ENCODE measurements at regions not wholly inside any gene's neighbourhood (a gene's known extent, or its start where the extent isn't known, plus 50 kb on each side); places are given as distances from the start of the nearest gene placed in this dataset.

DNA sequence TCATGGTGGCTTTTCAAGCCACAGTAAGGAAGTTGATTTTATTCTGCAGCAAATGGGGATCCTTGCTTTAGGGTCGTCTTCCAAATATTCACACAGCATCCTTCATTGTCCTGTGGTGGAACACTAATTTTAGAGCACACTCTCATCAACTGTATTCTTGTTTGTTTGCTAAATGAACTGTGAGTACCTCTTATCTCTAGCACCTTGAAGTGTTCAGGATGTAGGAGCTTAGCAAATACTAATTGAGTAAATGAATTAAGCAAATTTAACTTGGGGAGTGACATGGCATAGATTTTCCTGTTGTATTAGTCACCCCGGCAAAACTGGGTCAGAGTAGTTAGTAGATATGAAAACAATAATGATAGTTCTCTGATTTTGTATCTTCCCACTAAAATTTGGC lies 156.9 kb downstream of the UBE2NL start:
- no peak overlapping the region for H3K27ac ChIP-seq (ENCODE audit: control insufficient read depth, insufficient read depth)
- ChIA-PET SMC1A (ENCODE audit: uncharacterized antibody, unreplicated experiment) (no interaction called here), POLR2A (no interaction called here), CTCF (no interaction called here), RAD21 (ENCODE audit: unreplicated experiment) (no interaction called here)
- no peaks in the 10 kb centered on the region for H3K79me2 ChIP-seq (ENCODE audit: control insufficient read depth, insufficient read depth, low read length)
- ATAC-seq: no peak
- H2AFZ ChIP-seq (ENCODE audit: control insufficient read depth, low read depth, low read length): no peak overlapping the region
- H3K4me2 ChIP-seq (ENCODE audit: control insufficient read depth, insufficient read depth): no peak overlapping the region
- H3K9me3 ChIP-seq (replicated peaks; ENCODE audit: control insufficient read depth, insufficient read depth, low read length): no peaks in the 10 kb centered on the region
- FAIRE-seq: no peak
- intact Hi-C loops (cut with micrococcal nuclease; ENCODE audit: unreplicated experiment): no loop called here
- no peak overlapping the region for H3K4me3 ChIP-seq
- no TSS peak for BruUV-seq (replicated peaks)
- no peaks in the 10 kb centered on the region for H3K36me3 ChIP-seq (ENCODE audit: control insufficient read depth in 2 of 2, insufficient read depth in 2 of 2, low read length in 1 of 2)
- no peaks in the 10 kb centered on the region for H3K27me3 ChIP-seq (replicated peaks in 1 of 2; ENCODE audit: control insufficient read depth in 2 of 2, insufficient read depth in 2 of 2, low read length in 1 of 2)
- TF ChIP-seq RFX5 (IDR thresholded peaks at IDR 0.05; ENCODE audit: low read depth, low read length) (no peak), BHLHE40 (IDR thresholded peaks at IDR 0.05; ENCODE audit: borderline replicate concordance in 1 of 2, low read depth in 2 of 2, low read length in 1 of 2) (no peak), ZSCAN29 (IDR thresholded peaks at IDR 0.05) (no peak), NR2F1 (conservative IDR thresholded peaks at IDR 0.05) (no peak), RCOR1 (conservative IDR thresholded peaks at IDR 0.05; ENCODE audit: low read depth, low read length) (no peak), TARDBP (IDR thresholded peaks at IDR 0.05; ENCODE audit: borderline replicate concordance) (no peak), ASH2L (IDR thresholded peaks at IDR 0.05; ENCODE audit: borderline replicate concordance, low read depth) (no peak), PAX5 (IDR thresholded peaks at IDR 0.05; ENCODE audit: borderline replicate concordance, low read depth, low read length) (no peak), HDAC2 (IDR thresholded peaks at IDR 0.05) (no peak), SMC3 (IDR thresholded peaks at IDR 0.05; ENCODE audit: borderline replicate concordance, low read length) (no peak), SRF (IDR thresholded peaks at IDR 0.05; ENCODE audit: low read depth in 2 of 2, low read length in 2 of 2) (no peak), BACH1 (IDR thresholded peaks at IDR 0.05; ENCODE audit: borderline replicate concordance) (no peak), SMARCA5 (IDR thresholded peaks at IDR 0.05) (no peak)
- TF ChIP-seq, protein P1, sequence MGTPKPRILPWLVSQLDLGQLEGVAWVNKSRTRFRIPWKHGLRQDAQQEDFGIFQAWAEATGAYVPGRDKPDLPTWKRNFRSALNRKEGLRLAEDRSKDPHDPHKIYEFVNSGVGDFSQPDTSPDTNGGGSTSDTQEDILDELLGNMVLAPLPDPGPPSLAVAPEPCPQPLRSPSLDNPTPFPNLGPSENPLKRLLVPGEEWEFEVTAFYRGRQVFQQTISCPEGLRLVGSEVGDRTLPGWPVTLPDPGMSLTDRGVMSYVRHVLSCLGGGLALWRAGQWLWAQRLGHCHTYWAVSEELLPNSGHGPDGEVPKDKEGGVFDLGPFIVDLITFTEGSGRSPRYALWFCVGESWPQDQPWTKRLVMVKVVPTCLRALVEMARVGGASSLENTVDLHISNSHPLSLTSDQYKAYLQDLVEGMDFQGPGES (IDR thresholded peaks at IDR 0.05): no peak
- TF ChIP-seq, protein P2, sequence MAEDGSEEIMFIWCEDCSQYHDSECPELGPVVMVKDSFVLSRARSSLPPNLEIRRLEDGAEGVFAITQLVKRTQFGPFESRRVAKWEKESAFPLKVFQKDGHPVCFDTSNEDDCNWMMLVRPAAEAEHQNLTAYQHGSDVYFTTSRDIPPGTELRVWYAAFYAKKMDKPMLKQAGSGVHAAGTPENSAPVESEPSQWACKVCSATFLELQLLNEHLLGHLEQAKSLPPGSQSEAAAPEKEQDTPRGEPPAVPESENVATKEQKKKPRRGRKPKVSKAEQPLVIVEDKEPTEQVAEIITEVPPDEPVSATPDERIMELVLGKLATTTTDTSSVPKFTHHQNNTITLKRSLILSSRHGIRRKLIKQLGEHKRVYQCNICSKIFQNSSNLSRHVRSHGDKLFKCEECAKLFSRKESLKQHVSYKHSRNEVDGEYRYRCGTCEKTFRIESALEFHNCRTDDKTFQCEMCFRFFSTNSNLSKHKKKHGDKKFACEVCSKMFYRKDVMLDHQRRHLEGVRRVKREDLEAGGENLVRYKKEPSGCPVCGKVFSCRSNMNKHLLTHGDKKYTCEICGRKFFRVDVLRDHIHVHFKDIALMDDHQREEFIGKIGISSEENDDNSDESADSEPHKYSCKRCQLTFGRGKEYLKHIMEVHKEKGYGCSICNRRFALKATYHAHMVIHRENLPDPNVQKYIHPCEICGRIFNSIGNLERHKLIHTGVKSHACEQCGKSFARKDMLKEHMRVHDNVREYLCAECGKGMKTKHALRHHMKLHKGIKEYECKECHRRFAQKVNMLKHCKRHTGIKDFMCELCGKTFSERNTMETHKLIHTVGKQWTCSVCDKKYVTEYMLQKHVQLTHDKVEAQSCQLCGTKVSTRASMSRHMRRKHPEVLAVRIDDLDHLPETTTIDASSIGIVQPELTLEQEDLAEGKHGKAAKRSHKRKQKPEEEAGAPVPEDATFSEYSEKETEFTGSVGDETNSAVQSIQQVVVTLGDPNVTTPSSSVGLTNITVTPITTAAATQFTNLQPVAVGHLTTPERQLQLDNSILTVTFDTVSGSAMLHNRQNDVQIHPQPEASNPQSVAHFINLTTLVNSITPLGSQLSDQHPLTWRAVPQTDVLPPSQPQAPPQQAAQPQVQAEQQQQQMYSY (CRISPR knock-in tag; IDR thresholded peaks at IDR 0.05): no peak
- TF ChIP-seq, protein P3, sequence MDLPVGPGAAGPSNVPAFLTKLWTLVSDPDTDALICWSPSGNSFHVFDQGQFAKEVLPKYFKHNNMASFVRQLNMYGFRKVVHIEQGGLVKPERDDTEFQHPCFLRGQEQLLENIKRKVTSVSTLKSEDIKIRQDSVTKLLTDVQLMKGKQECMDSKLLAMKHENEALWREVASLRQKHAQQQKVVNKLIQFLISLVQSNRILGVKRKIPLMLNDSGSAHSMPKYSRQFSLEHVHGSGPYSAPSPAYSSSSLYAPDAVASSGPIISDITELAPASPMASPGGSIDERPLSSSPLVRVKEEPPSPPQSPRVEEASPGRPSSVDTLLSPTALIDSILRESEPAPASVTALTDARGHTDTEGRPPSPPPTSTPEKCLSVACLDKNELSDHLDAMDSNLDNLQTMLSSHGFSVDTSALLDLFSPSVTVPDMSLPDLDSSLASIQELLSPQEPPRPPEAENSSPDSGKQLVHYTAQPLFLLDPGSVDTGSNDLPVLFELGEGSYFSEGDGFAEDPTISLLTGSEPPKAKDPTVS (IDR thresholded peaks at IDR 0.05; ENCODE audit: low read depth, low read length): no peak
- TF ChIP-seq, protein P4, sequence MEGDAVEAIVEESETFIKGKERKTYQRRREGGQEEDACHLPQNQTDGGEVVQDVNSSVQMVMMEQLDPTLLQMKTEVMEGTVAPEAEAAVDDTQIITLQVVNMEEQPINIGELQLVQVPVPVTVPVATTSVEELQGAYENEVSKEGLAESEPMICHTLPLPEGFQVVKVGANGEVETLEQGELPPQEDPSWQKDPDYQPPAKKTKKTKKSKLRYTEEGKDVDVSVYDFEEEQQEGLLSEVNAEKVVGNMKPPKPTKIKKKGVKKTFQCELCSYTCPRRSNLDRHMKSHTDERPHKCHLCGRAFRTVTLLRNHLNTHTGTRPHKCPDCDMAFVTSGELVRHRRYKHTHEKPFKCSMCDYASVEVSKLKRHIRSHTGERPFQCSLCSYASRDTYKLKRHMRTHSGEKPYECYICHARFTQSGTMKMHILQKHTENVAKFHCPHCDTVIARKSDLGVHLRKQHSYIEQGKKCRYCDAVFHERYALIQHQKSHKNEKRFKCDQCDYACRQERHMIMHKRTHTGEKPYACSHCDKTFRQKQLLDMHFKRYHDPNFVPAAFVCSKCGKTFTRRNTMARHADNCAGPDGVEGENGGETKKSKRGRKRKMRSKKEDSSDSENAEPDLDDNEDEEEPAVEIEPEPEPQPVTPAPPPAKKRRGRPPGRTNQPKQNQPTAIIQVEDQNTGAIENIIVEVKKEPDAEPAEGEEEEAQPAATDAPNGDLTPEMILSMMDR (IDR thresholded peaks at IDR 0.05 in 2 of 3, conservative IDR thresholded peaks at IDR 0.05 in 1 of 3; ENCODE audit: control insufficient read depth in 2 of 3, extremely low read depth in 1 of 3, insufficient read depth in 1 of 3, low read depth in 3 of 3, low read length in 3 of 3): no peak
- no peak for DNase-seq (ENCODE audit: low read depth, low spot score)
- 43% methylated on average over 2 of the region's 2 CpGs for WGBS (ENCODE audit: insufficient coverage, insufficient replicate concordance, low lambda C conversion rate, missing lambda C conversion rate)
- no peaks in the 10 kb centered on the region for H4K20me1 ChIP-seq (ENCODE audit: control insufficient read depth, insufficient read depth)
- in situ Hi-C loops (cut with MboI): no loop called here
- H3K9ac ChIP-seq (ENCODE audit: control insufficient read depth, insufficient read depth, low read length): no peak overlapping the region
- H3K4me1 ChIP-seq (ENCODE audit: control insufficient read depth, insufficient read depth, low read length): no peaks in the 10 kb centered on the region
